ENCODE measurements at regions not wholly inside any gene's neighbourhood (a gene's known extent, or its start where the extent isn't known, plus 50 kb on each side); places are given as distances from the start of the nearest gene placed in this dataset.

DNA sequence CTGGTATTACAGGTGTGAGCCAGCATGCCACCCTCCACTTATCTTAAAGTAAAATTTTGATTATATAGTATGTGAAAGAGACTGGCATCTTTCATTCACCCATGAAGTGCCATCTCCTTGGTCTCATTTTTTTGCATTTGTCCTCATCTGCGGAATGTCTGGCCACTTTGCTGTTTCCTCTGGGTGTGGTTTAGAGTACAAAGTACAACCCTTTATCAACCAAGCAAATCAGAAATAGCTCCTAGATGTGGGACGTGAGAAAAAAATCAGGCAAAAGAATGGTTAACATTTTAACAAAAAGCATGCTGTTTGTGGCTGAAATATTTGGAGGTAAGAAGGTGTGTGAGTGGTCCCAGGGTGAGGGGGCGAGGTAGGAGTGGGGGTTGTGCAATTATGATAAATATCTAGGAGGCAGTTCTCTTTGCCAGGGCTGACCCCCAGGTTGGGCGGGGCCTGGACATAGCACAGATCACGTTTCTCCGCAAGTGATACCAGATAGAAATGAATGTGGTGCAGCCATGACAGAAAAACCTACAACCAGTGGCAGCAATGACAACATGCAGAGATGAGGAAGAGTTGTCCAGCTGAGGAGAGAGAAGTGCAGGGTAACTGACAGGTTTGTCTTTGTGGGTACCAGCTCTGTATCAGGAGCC, 115.8 kb upstream of the SERTAD2 start:
- Histone ChIP-seq H3K36me3 (ENCODE audit: control insufficient read depth in 4 of 4, insufficient read depth in 4 of 4, low read length in 4 of 4) (no peaks in the 10 kb centered on the region), H3K9ac (ENCODE audit: insufficient read depth in 1 of 2, low read length in 2 of 2) (no peak overlapping the region), H3K27ac (ENCODE audit: low read depth in 1 of 2, low read length in 1 of 2) (no peak overlapping the region), H3K4me3 (no peak overlapping the region), H3K9me3 (ENCODE audit: control insufficient read depth in 4 of 4, insufficient read depth in 3 of 4, low read length in 3 of 4) (no peaks in the 10 kb centered on the region), H3K4me1 (ENCODE audit: control insufficient read depth in 5 of 5, insufficient read depth in 5 of 5, low read length in 5 of 5) (peaks cover 0 to 12% (median 7%) of the 10 kb centered on the region in 5 donors), H3K27me3 (ENCODE audit: control insufficient read depth in 3 of 3, insufficient read depth in 3 of 3, low read length in 2 of 3) (no peaks in the 10 kb centered on the region)
- TF ChIP-seq, protein P1, sequence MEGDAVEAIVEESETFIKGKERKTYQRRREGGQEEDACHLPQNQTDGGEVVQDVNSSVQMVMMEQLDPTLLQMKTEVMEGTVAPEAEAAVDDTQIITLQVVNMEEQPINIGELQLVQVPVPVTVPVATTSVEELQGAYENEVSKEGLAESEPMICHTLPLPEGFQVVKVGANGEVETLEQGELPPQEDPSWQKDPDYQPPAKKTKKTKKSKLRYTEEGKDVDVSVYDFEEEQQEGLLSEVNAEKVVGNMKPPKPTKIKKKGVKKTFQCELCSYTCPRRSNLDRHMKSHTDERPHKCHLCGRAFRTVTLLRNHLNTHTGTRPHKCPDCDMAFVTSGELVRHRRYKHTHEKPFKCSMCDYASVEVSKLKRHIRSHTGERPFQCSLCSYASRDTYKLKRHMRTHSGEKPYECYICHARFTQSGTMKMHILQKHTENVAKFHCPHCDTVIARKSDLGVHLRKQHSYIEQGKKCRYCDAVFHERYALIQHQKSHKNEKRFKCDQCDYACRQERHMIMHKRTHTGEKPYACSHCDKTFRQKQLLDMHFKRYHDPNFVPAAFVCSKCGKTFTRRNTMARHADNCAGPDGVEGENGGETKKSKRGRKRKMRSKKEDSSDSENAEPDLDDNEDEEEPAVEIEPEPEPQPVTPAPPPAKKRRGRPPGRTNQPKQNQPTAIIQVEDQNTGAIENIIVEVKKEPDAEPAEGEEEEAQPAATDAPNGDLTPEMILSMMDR (IDR thresholded peaks at IDR 0.05; ENCODE audit: control extremely low read depth, extremely low read depth) = no peak
- WGBS, 2 donors = 71 to 73% methylated on average over 6 of the region's 6 CpGs
- DNase-seq = no peak
- no peak for ATAC-seq (ENCODE audit: insufficient read depth, low FRiP score)

DNA sequence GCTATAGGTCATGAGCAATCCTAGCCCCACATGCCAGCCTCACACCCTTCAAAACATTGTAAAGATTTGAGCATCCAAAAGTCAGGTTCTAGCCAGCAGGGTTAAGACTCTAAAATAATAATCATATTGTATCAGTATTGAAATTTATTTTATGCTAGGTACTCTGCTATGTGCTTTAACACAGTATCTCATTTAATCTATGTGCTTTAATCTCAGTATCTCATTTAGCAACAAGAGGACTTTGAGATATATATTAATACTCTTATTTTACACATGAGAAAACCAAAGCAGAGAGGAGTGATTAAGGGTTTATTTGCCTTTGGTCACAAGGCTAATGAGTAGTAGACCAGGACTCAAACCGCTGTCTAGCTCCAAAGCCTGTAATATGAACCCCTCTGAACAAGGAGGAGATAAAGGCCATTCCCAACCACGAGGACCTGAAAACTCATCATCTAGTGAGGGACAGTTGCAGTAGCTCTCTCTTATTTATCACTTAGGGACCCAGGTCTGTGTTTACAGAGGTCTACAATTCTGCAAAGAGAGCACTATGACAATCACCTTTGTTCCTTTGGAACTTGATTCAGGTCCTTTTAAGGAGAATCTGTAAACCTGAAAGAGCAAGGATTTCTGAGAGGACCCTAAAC, 116.5 kb upstream of the SERTAD2 start:
- no peaks in the 10 kb centered on the region for H3K36me3 ChIP-seq (ENCODE audit: control insufficient read depth in 4 of 4, insufficient read depth in 4 of 4, low read length in 4 of 4)
- 89 to 93% methylated on average over 2 of the region's 2 CpGs for WGBS, 2 donors

DNA sequence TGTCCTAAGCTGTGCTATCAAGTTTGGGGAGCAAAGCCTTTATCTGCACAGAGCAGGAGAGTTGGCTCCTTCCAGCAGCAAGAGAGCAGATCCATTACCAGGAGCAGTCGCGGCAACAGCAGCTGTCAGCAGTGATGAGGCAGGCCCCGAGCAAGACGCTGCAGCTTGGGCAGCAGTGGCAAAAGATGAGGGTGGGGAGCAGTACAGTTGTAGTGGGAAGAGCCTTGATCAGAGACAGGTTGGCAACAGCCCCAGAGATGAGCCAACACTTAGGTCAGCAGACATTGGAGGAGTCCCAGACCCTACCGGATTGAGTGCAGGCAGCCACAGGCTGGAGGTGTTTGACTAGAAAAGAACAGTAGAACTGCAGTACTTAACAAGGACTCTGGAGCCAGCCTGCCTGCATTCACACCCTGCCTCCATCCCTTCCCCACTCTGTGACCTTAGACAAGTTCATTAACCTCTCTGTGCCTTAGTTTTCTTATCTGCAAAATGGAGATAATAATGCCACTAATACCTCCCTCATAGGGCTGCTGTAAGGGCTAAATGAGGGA, 117.1 kb upstream of the SERTAD2 start:
- ATAC-seq (ENCODE audit: insufficient read depth, low FRiP score) = no peak
- no peak overlapping the region for H3K9ac ChIP-seq (ENCODE audit: insufficient read depth in 1 of 2, low read length in 2 of 2)

More for the DNA sequence above, 116.5 kb upstream of the SERTAD2 start:
- no peaks in the 10 kb centered on the region for H3K9me3 ChIP-seq (ENCODE audit: control insufficient read depth in 4 of 4, insufficient read depth in 3 of 4, low read length in 3 of 4)
- no peaks in the 10 kb centered on the region for H3K27me3 ChIP-seq (ENCODE audit: control insufficient read depth in 3 of 3, insufficient read depth in 3 of 3, low read length in 2 of 3)
- H3K9ac ChIP-seq (ENCODE audit: insufficient read depth in 1 of 2, low read length in 2 of 2) = no peak overlapping the region
- H3K4me3 ChIP-seq = no peak overlapping the region
- TF ChIP-seq, protein P1 (IDR thresholded peaks at IDR 0.05; ENCODE audit: control extremely low read depth, extremely low read depth) = no peak
- ATAC-seq (ENCODE audit: insufficient read depth, low FRiP score) (no peak), DNase-seq (no peak)
- no peak overlapping the region for H3K27ac ChIP-seq (ENCODE audit: low read depth in 1 of 2, low read length in 1 of 2)
- peaks cover 0 to 12% (median 4%) of the 10 kb centered on the region in 5 donors for H3K4me1 ChIP-seq (ENCODE audit: control insufficient read depth in 5 of 5, insufficient read depth in 5 of 5, low read length in 5 of 5)

More for the DNA sequence above, 117.1 kb upstream of the SERTAD2 start:
- Histone ChIP-seq H3K4me3 (no peak overlapping the region), H3K27me3 (ENCODE audit: control insufficient read depth in 3 of 3, insufficient read depth in 3 of 3, low read length in 2 of 3) (no peaks in the 10 kb centered on the region), H3K4me1 (ENCODE audit: control insufficient read depth in 5 of 5, insufficient read depth in 5 of 5, low read length in 5 of 5) (peaks cover 0 to 12% (median 4%) of the 10 kb centered on the region in 5 donors), H3K36me3 (ENCODE audit: control insufficient read depth in 4 of 4, insufficient read depth in 4 of 4, low read length in 4 of 4) (no peaks in the 10 kb centered on the region), H3K27ac (ENCODE audit: low read depth in 1 of 2, low read length in 1 of 2) (peak overlapping the region in 1 of 2 donors; percentile 4), H3K9me3 (ENCODE audit: control insufficient read depth in 4 of 4, insufficient read depth in 3 of 4, low read length in 3 of 4) (peaks cover 0 to 2% (median 0%) of the 10 kb centered on the region in 4 donors)
- TF ChIP-seq, protein P1 (IDR thresholded peaks at IDR 0.05; ENCODE audit: control extremely low read depth, extremely low read depth) = no peak
- WGBS, 2 donors = 74 to 79% methylated on average over 5 of the region's 5 CpGs
- DNase-seq = peak in 2 of 3 donors; percentile 26 to 47
